Tibial artery (tissue), 4 donors: ENCODE measurements at regions not wholly inside any gene's neighbourhood (a gene's known extent, or its start where the extent isn't known, plus 50 kb on each side); places are given as distances from the start of the nearest gene placed in this dataset.

Experiments used
- DNase-seq, 2 donors: peaks; one replicate each; pipeline ENCODE4 v3.0.0-alpha.2; 2019
- H3K27ac ChIP-seq, 2 donors: fragments of 200-600 bp; sonication (generic) in 1 of 2; 1 replicate in 1 of 2; 2 replicates in 1 of 2; pipeline ENCODE4 v1.5.1; 2018 to 2019; ENCODE audit warnings: mild to moderate bottlenecking in 1 of 2
- H3K27me3 ChIP-seq, 2 donors: fragments of 200-600 bp; sonication (generic) in 1 of 2; one replicate each; pipeline versions ENCODE4 v1.5.1 to v1.6.0; 2016 to 2019
- H3K36me3 ChIP-seq, 3 donors: fragments of 200-600 bp; sonication (generic) in 2 of 3; one replicate each; pipeline ENCODE4 v1.5.1; 2016 to 2019; ENCODE audit warnings: mild to moderate bottlenecking in 2 of 3
- H3K4me1 ChIP-seq, 4 donors: fragments of 200-600 bp; sonication (generic) in 2 of 4; 1 replicate in 3 of 4; 2 replicates in 1 of 4; pipeline ENCODE4 v1.5.1; 2016 to 2019
- H3K4me3 ChIP-seq, 2 donors: fragments of 200-600 bp; sonication (generic) in 1 of 2; 1 replicate in 1 of 2; 2 replicates in 1 of 2; pipeline ENCODE4 v1.5.1; 2018 to 2019; ENCODE audit warnings: mild to moderate bottlenecking in 2 of 2
- H3K9me3 ChIP-seq, 3 donors: fragments of 200-600 bp; sonication (generic) in 1 of 3; one replicate each; pipeline ENCODE4 v1.5.1; 2016 to 2019
- CTCF ChIP-seq, 2 experiments: fragments of 200-600 bp in 1 of 2; fragments of 450-650 bp in 1 of 2; IDR thresholded peaks; one replicate each; pipeline ENCODE4 v1.5.1; 2017 to 2019; ENCODE audit warnings: antibody characterized with exemption in 2 of 2, mild to moderate bottlenecking in 1 of 2, moderate library complexity in 1 of 2
- intact Hi-C: fragments of 100-400 bp; cut with DNase I; formaldehyde crosslinking; loops from one replicate; pipeline ENCODE4 v1.15.0; 2023; ENCODE audit warnings: low total_unique reads

- H3K9me3 ChIP-seq, result peaks cover 0 to 7% (median 0%) of the 10 kb centered on the region in 3 donors
- no peak overlapping the region for H3K27ac ChIP-seq
- intact Hi-C loops, result no loop called here
- no peaks in the 10 kb centered on the region for H3K4me1 ChIP-seq
- TF ChIP-seq CTCF (IDR thresholded peaks at IDR 0.05), result no peak
- DNase-seq, result no peak
- peaks cover 0 to 3% of the 10 kb centered on the region in 2 donors for H3K27me3 ChIP-seq
- H3K36me3 ChIP-seq, result no peaks in the 10 kb centered on the region
- no peak overlapping the region for H3K4me3 ChIP-seq
These were observed 668.6 kb downstream of the GABRG1 start for GRCh38 chr4:45455217-45455616.

GRCh38 chr4:45453258-45453853, 670.5 kb downstream of the GABRG1 start:
- intact Hi-C loops, result no loop called here
- H3K4me1 ChIP-seq, result no peaks in the 10 kb centered on the region
- no peak for TF ChIP-seq CTCF (IDR thresholded peaks at IDR 0.05)
- no peak overlapping the region for H3K27ac ChIP-seq
- DNase-seq, result no peak
- H3K4me3 ChIP-seq, result no peak overlapping the region
- peaks cover 0 to 7% (median 0%) of the 10 kb centered on the region in 3 donors for H3K9me3 ChIP-seq
- peaks cover 0 to 3% of the 10 kb centered on the region in 2 donors for H3K27me3 ChIP-seq
- H3K36me3 ChIP-seq, result no peaks in the 10 kb centered on the region

GRCh38 chr4:45442466-45442865, 681.4 kb downstream of the GABRG1 start:
- H3K4me3 ChIP-seq, result no peak overlapping the region
- H3K4me1 ChIP-seq, result no peaks in the 10 kb centered on the region
- H3K36me3 ChIP-seq, result no peaks in the 10 kb centered on the region
- intact Hi-C loops, result no loop called here
- no peak for TF ChIP-seq CTCF (IDR thresholded peaks at IDR 0.05)
- H3K9me3 ChIP-seq, result no peaks in the 10 kb centered on the region
- H3K27me3 ChIP-seq, result no peaks in the 10 kb centered on the region
- no peak for DNase-seq
- H3K27ac ChIP-seq, result no peak overlapping the region

GRCh38 chr4:45438047-45438446, 685.8 kb downstream of the GABRG1 start:
- Histone ChIP-seq H3K27me3 (no peaks in the 10 kb centered on the region), H3K9me3 (no peaks in the 10 kb centered on the region), H3K4me3 (no peak overlapping the region), H3K4me1 (no peaks in the 10 kb centered on the region), H3K27ac (no peak overlapping the region), H3K36me3 (no peaks in the 10 kb centered on the region)
- intact Hi-C loops, result no loop called here
- no peak for DNase-seq
- TF ChIP-seq CTCF (IDR thresholded peaks at IDR 0.05), result no peak

- Histone ChIP-seq H3K27ac (no peak overlapping the region), H3K4me3 (no peak overlapping the region), H3K9me3 (no peaks in the 10 kb centered on the region), H3K36me3 (no peaks in the 10 kb centered on the region), H3K27me3 (no peaks in the 10 kb centered on the region), H3K4me1 (no peaks in the 10 kb centered on the region)
- DNase-seq, result no peak
- TF ChIP-seq CTCF (IDR thresholded peaks at IDR 0.05), result no peak
- intact Hi-C loops, result no loop called here
These were observed 686.5 kb downstream of the GABRG1 start for GRCh38 chr4:45437381-45437780.

GRCh38 chr4:45425135-45425534, 698.7 kb downstream of the GABRG1 start:
- intact Hi-C loops, result no loop called here

More at GRCh38 chr4:45425135-45425534, 698.7 kb downstream of the GABRG1 start:
- no peak for TF ChIP-seq CTCF (IDR thresholded peaks at IDR 0.05)
- no peaks in the 10 kb centered on the region for H3K4me1 ChIP-seq
- H3K9me3 ChIP-seq, result peaks cover 0 to 10% (median 0%) of the 10 kb centered on the region in 3 donors
- no peak for DNase-seq
- H3K27ac ChIP-seq, result no peak overlapping the region
- no peak overlapping the region for H3K4me3 ChIP-seq
- no peaks in the 10 kb centered on the region for H3K27me3 ChIP-seq
- no peaks in the 10 kb centered on the region for H3K36me3 ChIP-seq
